SK-N-SH (cell line): ENCODE measurements at regions not wholly inside any gene's neighbourhood (a gene's known extent, or its start where the extent isn't known, plus 50 kb on each side); places are given as distances from the start of the nearest gene placed in this dataset.

ENCODE experiments used
- CTCF ChIA-PET: fragments of 300-600, 350-600 bp; formaldehyde crosslinking; extraction: SDS; loops from one replicate; lab custom pipeline; 2021; lab: Yijun Ruan, JAX
- POLR2A ChIA-PET: fragments of 350-600 bp; sonication (Branson Sonifier 250); formaldehyde crosslinking; extraction: SDS; loops from one replicate; lab custom pipeline; 2020; ENCODE audit warnings: antibody characterized with exemption, inconsistent platforms; lab: Yijun Ruan, JAX
- DNase-seq: peaks from one replicate; pipeline ENCODE4 v3.0.0; 2012
- H2AFZ ChIP-seq: fragments of 200-600 bp; sonication (generic); 2 replicates; pipeline ENCODE4 v1.8.1; 2016; ENCODE audit warnings: antibody characterized with exemption, mild to moderate bottlenecking, low read depth
- H3F3A ChIP-seq: fragments of 200-600 bp; sonication (generic); replicated peaks from 2 replicates; pipeline ENCODE3; 2016; ENCODE audit warnings: antibody characterized with exemption, mild to moderate bottlenecking; ENCODE audit not compliant: insufficient read depth
- H3K27ac ChIP-seq, 2 experiments: fragments of 200-500 bp in 1 of 2; fragments of 200-600 bp in 1 of 2; sonication (Bioruptor generic) in 1 of 2; sonication (generic), shearing (Covaris generic) in 1 of 2; 2 replicates each; pipeline versions ENCODE4 v1.5.1 to v1.6.1; 2014 to 2016; ENCODE audit warnings: low read depth in 2 of 2, inconsistent platforms in 1 of 2, low read length in 1 of 2, mild to moderate bottlenecking in 1 of 2, mixed read lengths in 1 of 2
- H3K27me3 ChIP-seq: fragments of 200-600 bp; sonication (generic), shearing (Covaris generic); 2 replicates; pipeline ENCODE4 v1.6.1; 2016; ENCODE audit warnings: mixed run types; ENCODE audit not compliant: insufficient read depth
- H3K36me3 ChIP-seq, 2 experiments: fragments of 200-500 bp in 1 of 2; fragments of 200-600 bp in 1 of 2; sonication (Bioruptor generic) in 1 of 2; sonication (generic) in 1 of 2; replicated peaks in 1 of 2; 2 replicates each; pipeline versions ENCODE3 to v1.5.1; 2014 to 2016; ENCODE audit warnings: low read length in 1 of 2, mild to moderate bottlenecking in 1 of 2; ENCODE audit not compliant: insufficient read depth in 2 of 2, control insufficient read depth in 1 of 2
- H3K4me1 ChIP-seq, 2 experiments: fragments of 200-500 bp in 1 of 2; fragments of 200-600 bp in 1 of 2; sonication (Bioruptor generic) in 1 of 2; sonication (generic), shearing (Covaris generic) in 1 of 2; 2 replicates each; pipeline versions ENCODE4 v1.5.1 to v1.6.1; 2014 to 2016; ENCODE audit warnings: low read depth in 1 of 2, low read length in 1 of 2, mixed run types in 1 of 2; ENCODE audit not compliant: insufficient read depth in 2 of 2, control insufficient read depth in 1 of 2
- H3K4me2 ChIP-seq: fragments of 200-600 bp; sonication (generic), shearing (Covaris generic); 2 replicates; pipeline ENCODE4 v1.6.1; 2017; ENCODE audit warnings: mixed run types
- H3K4me3 ChIP-seq, 2 experiments: fragments of 200-500 bp in 1 of 2; fragments of 200-600 bp in 1 of 2; sonication (Bioruptor generic) in 1 of 2; sonication (generic), shearing (Covaris generic) in 1 of 2; 2 replicates each; pipeline versions ENCODE4 v1.5.1 to v1.8.1; 2014 to 2016; ENCODE audit warnings: low read depth in 2 of 2, inconsistent platforms in 1 of 2, low read length in 1 of 2, mild to moderate bottlenecking in 1 of 2, mixed read lengths in 1 of 2, moderate library complexity in 1 of 2
- H3K79me2 ChIP-seq: fragments of 200-600 bp; sonication (generic); 2 replicates; pipeline ENCODE4 v1.8.1; 2017; ENCODE audit warnings: mild to moderate bottlenecking; ENCODE audit not compliant: insufficient read depth
- H3K9ac ChIP-seq: fragments of 200-600 bp; sonication (generic); 2 replicates; pipeline ENCODE4 v1.6.1; 2017; ENCODE audit warnings: mixed run types
- H3K9me2 ChIP-seq: fragments of 200-600 bp; sonication (generic); 2 replicates; pipeline ENCODE4 v1.6.1; 2017; ENCODE audit warnings: mixed run types
- H3K9me3 ChIP-seq: fragments of 200-600 bp; sonication (generic); 2 replicates; pipeline ENCODE4 v1.6.1; 2017; ENCODE audit warnings: mixed run types, mild to moderate bottlenecking, moderate library complexity
- H4K20me1 ChIP-seq: fragments of 200-600 bp; sonication (generic); 2 replicates; pipeline ENCODE4 v1.6.1; 2017; ENCODE audit warnings: mild to moderate bottlenecking, mixed run types; ENCODE audit not compliant: insufficient read depth
- CTCF ChIP-seq: fragments of 200-600 bp; sonication (generic); IDR thresholded peaks from 2 replicates; pipeline ENCODE4 v1.6.1; 2017; ENCODE audit warnings: antibody characterized with exemption, mild to moderate bottlenecking, moderate library complexity
- EP300 ChIP-seq, 2 experiments: IDR thresholded peaks; 2 replicates each; pipeline versions ENCODE4 v1.4.0 to v1.6.1; 2012; ENCODE audit warnings: borderline replicate concordance in 1 of 2, low read depth in 1 of 2, low read length in 1 of 2
- EZH2phosphoT487 ChIP-seq: fragments of 200-600 bp; sonication (generic); IDR thresholded peaks from 2 replicates; pipeline ENCODE4 v1.6.1; 2017; ENCODE audit warnings: low read depth, mixed run types, mild to moderate bottlenecking, antibody characterized with exemption, moderate library complexity, borderline replicate concordance
- FOSL2 ChIP-seq: IDR thresholded peaks from 2 replicates; pipeline ENCODE4 v1.4.0; 2012; ENCODE audit warnings: low read depth, mild to moderate bottlenecking, moderate library complexity, borderline replicate concordance
- FOXM1 ChIP-seq: IDR thresholded peaks from 2 replicates; pipeline ENCODE4 v1.4.0; 2012; ENCODE audit warnings: low read depth, mild to moderate bottlenecking
- MAX ChIP-seq: IDR thresholded peaks from 2 replicates; pipeline ENCODE4 v1.4.0; 2012; ENCODE audit warnings: low read depth
- MEF2A ChIP-seq: IDR thresholded peaks from 2 replicates; pipeline ENCODE4 v1.4.0; 2012; ENCODE audit warnings: low read depth, borderline replicate concordance
- MXI1 ChIP-seq: IDR thresholded peaks from 2 replicates; pipeline ENCODE4 v1.6.1; 2012; ENCODE audit warnings: mild to moderate bottlenecking, low read depth, low read length, improper control_type of control experiment
- NRF1 ChIP-seq: IDR thresholded peaks from 2 replicates; pipeline ENCODE4 v1.6.1; 2012; ENCODE audit warnings: low read depth, mild to moderate bottlenecking, low read length
- PBX3 ChIP-seq: IDR thresholded peaks from 2 replicates; pipeline ENCODE4; 2012
- POLR2AphosphoS5 ChIP-seq: IDR thresholded peaks from 2 replicates; pipeline ENCODE4 v1.6.1; 2012; ENCODE audit warnings: low read depth, low read length
- RAD21 ChIP-seq: IDR thresholded peaks from 2 replicates; pipeline ENCODE4 v1.6.1; 2012; ENCODE audit warnings: mild to moderate bottlenecking, low read length
- RCOR1 ChIP-seq: fragments of 150-350 bp; IDR thresholded peaks from 2 replicates; pipeline ENCODE4 v1.6.1; 2017; ENCODE audit warnings: antibody characterized with exemption, low read length
- SMC3 ChIP-seq: IDR thresholded peaks from 2 replicates; pipeline ENCODE4 v1.6.1; 2012; ENCODE audit warnings: low read depth, low read length, improper control_type of control experiment
- TCF12 ChIP-seq: IDR thresholded peaks from 2 replicates; pipeline ENCODE4 v1.4.0; 2012
- USF1 ChIP-seq: IDR thresholded peaks from 2 replicates; pipeline ENCODE4 v1.4.0; 2012; ENCODE audit warnings: low read depth, borderline replicate concordance
- WGBS: methylation state at CpG from one replicate; pipeline ENCODE4 v1.1.6; 2017; ENCODE audit warnings: low lambda C conversion rate; 5-methylcytosine and 5-hydroxymethylcytosine counted together
- TF ChIP-seq, protein P1 (sequence below): IDR thresholded peaks from 2 replicates; pipeline ENCODE4 v1.6.1; 2012; ENCODE audit warnings: mild to moderate bottlenecking, low read depth, low read length, moderate library complexity

GRCh38 chr11:130674686-130675308, 226.4 kb downstream of the ADAMTS15 start:
- H3K4me1 ChIP-seq: peaks cover 0 to 25% of the 10 kb centered on the region in 2 experiments; a peak in 2 of 4 replicates
- no peak overlapping the region for H3K4me3 ChIP-seq
- H4K20me1 ChIP-seq: no peaks in the 10 kb centered on the region
- no peak overlapping the region; the same call in 1 of the 2 replicates for H2AFZ ChIP-seq
- H3K4me2 ChIP-seq: no peak overlapping the region
- peaks cover 8% of the 10 kb centered on the region for H3F3A ChIP-seq
- H3K9me3 ChIP-seq: peaks cover 14% of the 10 kb centered on the region; the same call in 1 of the 2 replicates
- DNase-seq: no peak
- WGBS: 84% methylated on average over 5 of the region's 5 CpGs
- H3K36me3 ChIP-seq: no peaks in the 10 kb centered on the region
- TF ChIP-seq FOSL2 (peak; percentile 19; the same call in 1 of the 2 replicates), FOXM1 (no peak)
- no peaks in the 10 kb centered on the region for H3K9me2 ChIP-seq
- no peak overlapping the region for H3K9ac ChIP-seq
- peak overlapping the region in 1 of 2 experiments; percentile 39; a peak in 1 of 4 replicates for H3K27ac ChIP-seq
- H3K79me2 ChIP-seq: no peaks in the 10 kb centered on the region
- POLR2A ChIA-PET: no interaction called here
- no peaks in the 10 kb centered on the region for H3K27me3 ChIP-seq
- CTCF ChIA-PET: interaction anchor here (0.8 to 1.1 kb wide), 2 partner anchors 240 to 244 kb away, joined by 3 read pairs; no protein-coding TSS in a partner anchor

- CTCF ChIA-PET: interaction anchor here (1.1 kb wide), 1 partner anchor 241 kb away, joined by 3 read pairs; no protein-coding TSS in a partner anchor
- H3K27me3 ChIP-seq: no peaks in the 10 kb centered on the region
- H3K79me2 ChIP-seq: no peaks in the 10 kb centered on the region
- H3K9ac ChIP-seq: no peak overlapping the region
- H2AFZ ChIP-seq: no peak overlapping the region
- peaks cover 14% of the 10 kb centered on the region; the same call in 1 of the 2 replicates for H3K9me3 ChIP-seq
- POLR2A ChIA-PET: no interaction called here
- no peak overlapping the region for H3K4me3 ChIP-seq
- H3K4me1 ChIP-seq: peaks cover 0 to 25% of the 10 kb centered on the region in 2 experiments; a peak in 2 of 4 replicates
- DNase-seq: no peak
- 63% methylated on average over 10 of the region's 10 CpGs for WGBS
- no peaks in the 10 kb centered on the region for H4K20me1 ChIP-seq
- peak overlapping the region in 1 of 2 experiments; percentile 39; a peak in 1 of 4 replicates for H3K27ac ChIP-seq
- H3K4me2 ChIP-seq: no peak overlapping the region
- no peaks in the 10 kb centered on the region for H3K36me3 ChIP-seq
- no peak for TF ChIP-seq TCF12
- TF ChIP-seq USF1: no peak
- TF ChIP-seq RAD21: no peak
- no peak for TF ChIP-seq SMC3
- no peak for TF ChIP-seq NRF1
- no peak for TF ChIP-seq POLR2AphosphoS5
- TF ChIP-seq, protein P1, sequence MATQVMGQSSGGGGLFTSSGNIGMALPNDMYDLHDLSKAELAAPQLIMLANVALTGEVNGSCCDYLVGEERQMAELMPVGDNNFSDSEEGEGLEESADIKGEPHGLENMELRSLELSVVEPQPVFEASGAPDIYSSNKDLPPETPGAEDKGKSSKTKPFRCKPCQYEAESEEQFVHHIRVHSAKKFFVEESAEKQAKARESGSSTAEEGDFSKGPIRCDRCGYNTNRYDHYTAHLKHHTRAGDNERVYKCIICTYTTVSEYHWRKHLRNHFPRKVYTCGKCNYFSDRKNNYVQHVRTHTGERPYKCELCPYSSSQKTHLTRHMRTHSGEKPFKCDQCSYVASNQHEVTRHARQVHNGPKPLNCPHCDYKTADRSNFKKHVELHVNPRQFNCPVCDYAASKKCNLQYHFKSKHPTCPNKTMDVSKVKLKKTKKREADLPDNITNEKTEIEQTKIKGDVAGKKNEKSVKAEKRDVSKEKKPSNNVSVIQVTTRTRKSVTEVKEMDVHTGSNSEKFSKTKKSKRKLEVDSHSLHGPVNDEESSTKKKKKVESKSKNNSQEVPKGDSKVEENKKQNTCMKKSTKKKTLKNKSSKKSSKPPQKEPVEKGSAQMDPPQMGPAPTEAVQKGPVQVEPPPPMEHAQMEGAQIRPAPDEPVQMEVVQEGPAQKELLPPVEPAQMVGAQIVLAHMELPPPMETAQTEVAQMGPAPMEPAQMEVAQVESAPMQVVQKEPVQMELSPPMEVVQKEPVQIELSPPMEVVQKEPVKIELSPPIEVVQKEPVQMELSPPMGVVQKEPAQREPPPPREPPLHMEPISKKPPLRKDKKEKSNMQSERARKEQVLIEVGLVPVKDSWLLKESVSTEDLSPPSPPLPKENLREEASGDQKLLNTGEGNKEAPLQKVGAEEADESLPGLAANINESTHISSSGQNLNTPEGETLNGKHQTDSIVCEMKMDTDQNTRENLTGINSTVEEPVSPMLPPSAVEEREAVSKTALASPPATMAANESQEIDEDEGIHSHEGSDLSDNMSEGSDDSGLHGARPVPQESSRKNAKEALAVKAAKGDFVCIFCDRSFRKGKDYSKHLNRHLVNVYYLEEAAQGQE: no peak
- TF ChIP-seq CTCF: no peak
- no peak for TF ChIP-seq MXI1
- no peak for TF ChIP-seq RCOR1
- no peak for TF ChIP-seq EZH2phosphoT487
- no peak for TF ChIP-seq EP300 (IDR thresholded peaks at IDR 0.05; ENCODE audit: borderline replicate concordance in 1 of 2, low read depth in 1 of 2, low read length in 1 of 2)
- no peak for TF ChIP-seq PBX3
- no peak for TF ChIP-seq MAX
- TF ChIP-seq MEF2A: no peak
- H3F3A ChIP-seq: peaks cover 8% of the 10 kb centered on the region
- H3K9me2 ChIP-seq: no peaks in the 10 kb centered on the region
These were observed 227.0 kb downstream of the ADAMTS15 start for GRCh38 chr11:130675371-130675821.
